ENCODE measurements at regions not wholly inside any gene's neighbourhood (a gene's known extent, or its start where the extent isn't known, plus 50 kb on each side); places are given as distances from the start of the nearest gene placed in this dataset.

DNA sequence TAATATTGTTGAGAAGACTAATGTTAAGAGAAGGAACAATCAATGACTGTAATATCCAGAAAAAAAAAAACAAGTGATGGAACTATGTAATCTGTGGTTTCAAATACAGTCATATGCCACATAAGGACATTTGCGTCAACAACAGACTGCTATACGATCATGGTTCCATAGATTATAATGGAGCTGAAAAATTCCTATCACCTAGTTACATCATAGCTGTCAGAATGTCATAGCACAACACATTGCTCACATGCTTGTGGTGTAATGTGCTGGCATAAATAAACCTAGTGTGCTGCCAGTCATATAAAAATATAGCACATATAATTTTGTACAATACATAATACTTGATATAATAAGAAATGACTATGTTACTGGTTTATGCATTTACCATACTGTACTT, 653.5 kb downstream of the TRHDE start:
- TF ChIP-seq, protein P1, sequence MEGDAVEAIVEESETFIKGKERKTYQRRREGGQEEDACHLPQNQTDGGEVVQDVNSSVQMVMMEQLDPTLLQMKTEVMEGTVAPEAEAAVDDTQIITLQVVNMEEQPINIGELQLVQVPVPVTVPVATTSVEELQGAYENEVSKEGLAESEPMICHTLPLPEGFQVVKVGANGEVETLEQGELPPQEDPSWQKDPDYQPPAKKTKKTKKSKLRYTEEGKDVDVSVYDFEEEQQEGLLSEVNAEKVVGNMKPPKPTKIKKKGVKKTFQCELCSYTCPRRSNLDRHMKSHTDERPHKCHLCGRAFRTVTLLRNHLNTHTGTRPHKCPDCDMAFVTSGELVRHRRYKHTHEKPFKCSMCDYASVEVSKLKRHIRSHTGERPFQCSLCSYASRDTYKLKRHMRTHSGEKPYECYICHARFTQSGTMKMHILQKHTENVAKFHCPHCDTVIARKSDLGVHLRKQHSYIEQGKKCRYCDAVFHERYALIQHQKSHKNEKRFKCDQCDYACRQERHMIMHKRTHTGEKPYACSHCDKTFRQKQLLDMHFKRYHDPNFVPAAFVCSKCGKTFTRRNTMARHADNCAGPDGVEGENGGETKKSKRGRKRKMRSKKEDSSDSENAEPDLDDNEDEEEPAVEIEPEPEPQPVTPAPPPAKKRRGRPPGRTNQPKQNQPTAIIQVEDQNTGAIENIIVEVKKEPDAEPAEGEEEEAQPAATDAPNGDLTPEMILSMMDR (IDR thresholded peaks at IDR 0.05): no peak

DNA sequence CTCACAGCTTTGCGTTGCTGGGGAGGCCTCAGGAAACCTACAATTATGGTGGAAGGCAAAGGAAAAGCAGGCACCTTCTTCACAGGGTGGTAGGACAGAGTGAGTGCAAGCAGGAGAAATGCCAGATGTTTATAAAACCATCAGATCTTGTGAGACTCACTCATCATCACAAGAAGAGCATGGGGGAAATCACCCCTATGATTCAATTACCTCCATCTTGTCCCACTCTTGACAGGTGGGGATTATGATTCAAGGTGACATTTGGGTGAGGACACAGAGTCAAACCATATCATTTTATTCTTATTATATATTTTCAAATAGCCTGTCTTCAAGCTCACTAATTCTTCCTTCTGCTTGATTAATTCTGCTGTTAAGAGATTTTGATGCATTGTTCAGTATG, 665.3 kb downstream of the TRHDE start:
- TF ChIP-seq, protein P1 (IDR thresholded peaks at IDR 0.05): no peak

DNA sequence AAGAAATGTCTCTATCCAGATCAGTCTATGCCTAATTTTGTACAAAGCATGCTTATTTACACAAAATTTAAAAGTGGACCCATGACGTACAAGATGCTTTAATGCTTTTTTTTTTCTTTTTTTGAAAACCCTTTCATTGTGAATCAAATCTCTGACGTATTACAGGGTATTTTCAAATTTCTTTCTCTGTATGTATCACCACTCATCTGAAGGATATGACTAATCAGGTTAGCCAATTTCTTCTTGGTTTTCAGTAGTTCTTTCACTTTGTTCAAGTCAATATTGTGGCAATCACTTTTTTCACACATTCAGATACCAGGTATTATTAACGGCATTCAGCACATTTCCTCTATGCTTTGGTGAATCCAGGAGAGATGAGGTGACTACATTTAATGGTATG, 685.3 kb downstream of the TRHDE start:
- TF ChIP-seq, protein P1 (IDR thresholded peaks at IDR 0.05): no peak

DNA sequence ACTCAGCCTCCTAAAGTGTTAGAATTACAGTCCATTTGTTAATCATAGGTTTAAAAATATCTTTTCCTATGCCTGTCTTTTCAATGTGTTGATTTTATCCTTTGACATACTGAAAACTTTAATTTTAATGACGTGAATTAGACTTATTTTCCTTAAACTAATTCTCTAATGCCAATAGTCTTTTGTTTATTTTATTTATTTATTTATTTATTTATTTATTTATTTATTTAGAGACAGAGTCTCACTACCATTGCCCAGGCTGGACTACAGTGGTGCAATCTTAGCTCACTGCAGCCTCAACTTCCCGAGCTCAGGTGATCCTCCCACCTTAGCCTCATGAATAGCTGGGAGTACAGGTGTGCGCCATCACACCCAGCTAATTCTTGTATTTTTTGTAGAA, 694.5 kb downstream of the TRHDE start:
- TF ChIP-seq, protein P1 (IDR thresholded peaks at IDR 0.05): no peak

DNA sequence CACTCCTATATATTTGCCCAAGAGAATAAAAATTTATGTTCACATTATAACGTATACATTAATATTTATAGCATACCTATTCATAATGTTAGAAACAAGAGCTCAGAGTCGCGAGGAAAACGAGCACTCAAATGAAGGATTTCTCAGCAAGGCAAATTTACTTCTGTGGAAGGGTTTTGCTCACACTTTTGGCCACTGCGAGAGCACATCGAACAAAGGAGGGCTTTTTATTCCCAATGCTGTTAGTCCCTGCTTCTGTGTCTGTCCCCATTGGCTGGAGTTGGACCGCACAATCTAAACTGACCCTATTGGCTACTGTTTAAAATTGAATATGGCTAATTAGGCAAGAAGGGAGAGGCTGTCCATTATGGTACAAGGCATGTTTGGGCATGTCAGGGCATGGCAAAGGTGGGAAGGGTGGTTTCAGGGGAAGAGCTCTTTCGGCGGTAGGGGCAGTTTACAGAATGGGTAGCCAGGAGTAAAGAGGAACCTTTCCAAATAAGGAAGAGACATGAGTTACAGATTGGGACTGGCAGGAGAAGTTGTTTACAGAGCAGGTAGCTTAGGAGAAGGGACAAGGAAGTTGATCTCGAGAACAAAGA, 702.9 kb downstream of the TRHDE start:
- TF ChIP-seq, protein P1 (IDR thresholded peaks at IDR 0.05): no peak

DNA sequence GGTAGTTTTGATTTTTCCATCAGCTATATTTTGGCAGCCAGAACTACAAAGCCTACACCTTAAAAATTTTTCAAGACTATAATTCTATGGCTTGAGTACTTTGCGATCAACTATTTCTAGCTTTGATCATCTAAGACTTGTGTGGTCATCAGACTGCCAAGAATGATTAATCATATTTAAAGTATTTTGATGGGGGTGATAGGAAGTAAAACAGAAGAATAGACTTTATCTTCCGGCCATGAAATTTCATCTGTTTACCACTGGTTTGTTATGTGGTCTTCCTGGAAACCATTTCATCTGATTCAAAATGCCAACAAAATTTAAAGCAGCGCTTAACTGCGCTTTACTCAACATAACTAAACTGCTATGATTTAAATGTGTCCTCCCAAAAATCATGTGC, 706.8 kb downstream of the TRHDE start:
- TF ChIP-seq, protein P1 (IDR thresholded peaks at IDR 0.05): no peak

DNA sequence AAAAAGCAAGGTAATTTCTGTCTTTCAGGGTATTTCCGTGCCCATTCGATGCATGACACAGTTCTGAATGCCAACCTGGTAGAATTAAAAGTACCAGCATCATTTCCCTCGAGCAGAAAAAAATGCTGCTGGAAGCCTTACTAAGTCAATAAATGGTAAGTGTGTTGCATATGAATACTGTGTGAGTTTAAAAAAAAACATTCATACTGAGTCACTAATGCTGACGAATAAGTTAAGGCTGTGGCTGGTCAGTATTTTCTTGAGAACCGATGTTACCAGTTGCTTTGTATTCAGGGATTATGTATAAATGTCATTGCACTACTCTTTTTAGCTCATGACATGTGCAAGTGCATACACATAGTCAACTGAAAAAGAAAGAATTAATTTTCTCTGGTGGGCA, 710.2 kb downstream of the TRHDE start:
- TF ChIP-seq, protein P1 (IDR thresholded peaks at IDR 0.05): no peak

DNA sequence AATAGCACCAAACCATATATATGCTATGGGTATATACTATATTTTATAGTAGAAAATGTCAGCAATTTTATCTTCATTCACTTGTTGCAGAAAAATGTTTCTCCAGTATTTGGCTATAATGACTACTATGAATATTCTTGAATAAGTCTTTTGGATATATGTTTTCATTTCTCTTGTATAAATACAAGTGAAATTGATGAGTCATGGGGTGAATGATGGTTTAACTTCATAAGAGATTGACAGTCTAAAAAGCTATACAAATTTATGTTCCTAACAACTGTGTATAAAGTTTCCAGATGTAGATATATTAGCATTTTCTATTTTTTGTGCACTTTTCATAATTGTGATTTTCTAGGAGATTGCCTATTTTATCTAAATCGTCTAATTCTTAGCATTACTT, 714.8 kb downstream of the TRHDE start:
- TF ChIP-seq, protein P1 (IDR thresholded peaks at IDR 0.05): no peak
